ENCODE measurements at regions not wholly inside any gene's neighbourhood (a gene's known extent, or its start where the extent isn't known, plus 50 kb on each side); places are given as distances from the start of the nearest gene placed in this dataset.

DNA sequence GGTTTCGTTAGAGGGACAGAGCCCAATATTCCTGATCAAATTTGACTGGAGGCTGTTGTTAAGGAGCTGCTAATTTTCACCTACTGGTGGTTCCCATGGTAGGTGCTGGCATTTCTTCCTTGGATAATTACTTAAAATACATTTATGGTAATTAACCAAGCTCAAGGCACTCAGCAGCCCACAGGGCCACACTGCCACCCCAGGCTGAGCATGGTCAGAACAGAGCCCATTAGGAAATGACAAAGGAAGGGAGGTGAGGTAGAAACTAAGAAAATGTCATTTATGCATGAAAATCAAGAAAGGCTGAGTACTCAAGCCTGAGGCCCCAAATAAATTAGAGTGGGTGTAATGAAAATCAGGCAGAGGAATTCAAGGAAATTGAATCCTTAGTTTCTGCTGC lies 510.2 kb upstream of the GYPC start:
- TF ChIP-seq, protein P1, sequence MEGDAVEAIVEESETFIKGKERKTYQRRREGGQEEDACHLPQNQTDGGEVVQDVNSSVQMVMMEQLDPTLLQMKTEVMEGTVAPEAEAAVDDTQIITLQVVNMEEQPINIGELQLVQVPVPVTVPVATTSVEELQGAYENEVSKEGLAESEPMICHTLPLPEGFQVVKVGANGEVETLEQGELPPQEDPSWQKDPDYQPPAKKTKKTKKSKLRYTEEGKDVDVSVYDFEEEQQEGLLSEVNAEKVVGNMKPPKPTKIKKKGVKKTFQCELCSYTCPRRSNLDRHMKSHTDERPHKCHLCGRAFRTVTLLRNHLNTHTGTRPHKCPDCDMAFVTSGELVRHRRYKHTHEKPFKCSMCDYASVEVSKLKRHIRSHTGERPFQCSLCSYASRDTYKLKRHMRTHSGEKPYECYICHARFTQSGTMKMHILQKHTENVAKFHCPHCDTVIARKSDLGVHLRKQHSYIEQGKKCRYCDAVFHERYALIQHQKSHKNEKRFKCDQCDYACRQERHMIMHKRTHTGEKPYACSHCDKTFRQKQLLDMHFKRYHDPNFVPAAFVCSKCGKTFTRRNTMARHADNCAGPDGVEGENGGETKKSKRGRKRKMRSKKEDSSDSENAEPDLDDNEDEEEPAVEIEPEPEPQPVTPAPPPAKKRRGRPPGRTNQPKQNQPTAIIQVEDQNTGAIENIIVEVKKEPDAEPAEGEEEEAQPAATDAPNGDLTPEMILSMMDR (IDR thresholded peaks at IDR 0.05): no peak
- no peak for TF ChIP-seq EZH2 (IDR thresholded peaks at IDR 0.05; ENCODE audit: borderline replicate concordance, insufficient read depth, low read depth, low read length, poor library complexity, severe bottlenecking)
